ENCODE measurements at regions not wholly inside any gene's neighbourhood (a gene's known extent, or its start where the extent isn't known, plus 50 kb on each side); places are given as distances from the start of the nearest gene placed in this dataset.

- DNase-seq (ENCODE audit: low spot score) (no peak), ATAC-seq (no peak)
- no peak overlapping the region for H3K4me3 Mint-ChIP-seq
- CTCF ChIA-PET: no interaction called here
- H3K27me3 Mint-ChIP-seq (ENCODE audit: low read depth): no peaks in the 10 kb centered on the region
- TF ChIP-seq ZNF671 (CRISPR knock-in tag; IDR thresholded peaks at IDR 0.05) (no peak), TEAD4 (CRISPR knock-in tag; IDR thresholded peaks at IDR 0.05) (no peak), USF1 (CRISPR knock-in tag; IDR thresholded peaks at IDR 0.05) (no peak), AFF4 (CRISPR knock-in tag; IDR thresholded peaks at IDR 0.05; ENCODE audit: borderline replicate concordance) (no peak), NFATC4 (CRISPR knock-in tag; IDR thresholded peaks at IDR 0.05) (no peak), GRHL2 (CRISPR knock-in tag; IDR thresholded peaks at IDR 0.05; ENCODE audit: insufficient replicate concordance, severe bottlenecking) (no peak)
- no peaks in the 10 kb centered on the region for H3K36me3 Mint-ChIP-seq
- H3K27ac Mint-ChIP-seq: no peak overlapping the region
- H3K9me3 Mint-ChIP-seq: peaks cover 8% of the 10 kb centered on the region
- peaks cover 4% of the 10 kb centered on the region for H3K4me1 Mint-ChIP-seq
- POLR2A ChIA-PET: no interaction called here
These were observed 2011.6 kb upstream of the WWC1 start for GRCh38 chr5:166279828-166280227.

- DNase-seq (ENCODE audit: low spot score): no peak
- Mint-ChIP-seq H3K27ac (no peak overlapping the region), H3K36me3 (no peaks in the 10 kb centered on the region), H3K27me3 (ENCODE audit: low read depth) (no peaks in the 10 kb centered on the region), H3K9me3 (peaks cover 8% of the 10 kb centered on the region), H3K4me3 (no peak overlapping the region), H3K4me1 (peaks cover 11% of the 10 kb centered on the region)
- CTCF ChIA-PET: no interaction called here
- ATAC-seq: no peak
- POLR2A ChIA-PET: no interaction called here
- no peak for TF ChIP-seq HMGA2 (CRISPR knock-in tag; IDR thresholded peaks at IDR 0.05)
- TF ChIP-seq ARID4B (CRISPR knock-in tag; IDR thresholded peaks at IDR 0.05; ENCODE audit: borderline replicate concordance): no peak
- no peak for TF ChIP-seq ZNF281 (CRISPR knock-in tag; IDR thresholded peaks at IDR 0.05)
These were observed 2010.0 kb upstream of the WWC1 start for GRCh38 chr5:166281433-166281832.

GRCh38 chr5:166282939-166283338 lies 2008.5 kb upstream of the WWC1 start:
- peaks cover 8% of the 10 kb centered on the region for H3K9me3 Mint-ChIP-seq
- no peak for DNase-seq (ENCODE audit: low spot score)
- ChIA-PET CTCF (no interaction called here), POLR2A (no interaction called here)
- H3K27me3 Mint-ChIP-seq (ENCODE audit: low read depth): no peaks in the 10 kb centered on the region
- H3K4me1 Mint-ChIP-seq: peaks cover 11% of the 10 kb centered on the region
- H3K36me3 Mint-ChIP-seq: no peaks in the 10 kb centered on the region
- no peak for ATAC-seq
- no peak for TF ChIP-seq KAT7 (CRISPR knock-in tag; IDR thresholded peaks at IDR 0.05; ENCODE audit: borderline replicate concordance)
- no peak for TF ChIP-seq ZBTB21 (CRISPR knock-in tag; IDR thresholded peaks at IDR 0.05; ENCODE audit: borderline replicate concordance)
- TF ChIP-seq NFYB (CRISPR knock-in tag; conservative IDR thresholded peaks at IDR 0.05; ENCODE audit: low read depth): no peak
- TF ChIP-seq FOXJ3 (CRISPR knock-in tag; IDR thresholded peaks at IDR 0.05; ENCODE audit: borderline replicate concordance): no peak
- TF ChIP-seq FOXP4 (CRISPR knock-in tag; IDR thresholded peaks at IDR 0.05): no peak
- TF ChIP-seq E2F5 (CRISPR knock-in tag; IDR thresholded peaks at IDR 0.05): no peak
- no peak for TF ChIP-seq MLX (CRISPR knock-in tag; IDR thresholded peaks at IDR 0.05)
- no peak overlapping the region for H3K27ac Mint-ChIP-seq
- H3K4me3 Mint-ChIP-seq: no peak overlapping the region
